Spinal cord (tissue), 9 donors: ENCODE measurements at regions not wholly inside any gene's neighbourhood (a gene's known extent, or its start where the extent isn't known, plus 50 kb on each side); places are given as distances from the start of the nearest gene placed in this dataset.
A peak's percentile ranks its signal among the peaks of the same experiment; 100 is the strongest.

Experiments
- DNase-seq, 6 donors: peaks; one replicate each; pipeline versions ENCODE4 v3.0.0 to v3.0.0-alpha.2; 2013 to 2015; ENCODE audit warnings: low spot score in 6 of 6, low read depth in 4 of 6
- H3K27ac ChIP-seq: one replicate; pipeline ENCODE4 v1.5.1; 2013; ENCODE audit warnings: low read depth, low read length, control low read depth
- H3K27me3 ChIP-seq: one replicate; pipeline ENCODE4 v1.6.1; 2013; ENCODE audit warnings: low read length; ENCODE audit not compliant: control insufficient read depth, insufficient read depth
- H3K36me3 ChIP-seq: one replicate; pipeline ENCODE4 v1.6.1; 2013; ENCODE audit warnings: low read length; ENCODE audit not compliant: control insufficient read depth, insufficient read depth
- H3K4me1 ChIP-seq: one replicate; pipeline ENCODE4 v1.6.1; 2013; ENCODE audit warnings: low read length; ENCODE audit not compliant: control insufficient read depth, insufficient read depth
- H3K4me3 ChIP-seq: one replicate; pipeline ENCODE4 v1.5.1; 2013; ENCODE audit warnings: low read depth, low read length, control low read depth
- H3K9me3 ChIP-seq: one replicate; pipeline ENCODE4 v1.6.1; 2013; ENCODE audit warnings: low read length; ENCODE audit not compliant: control insufficient read depth, insufficient read depth
- WGBS: methylation state at CpG from one replicate; pipeline ENCODE4 v1.1.5; 2013; ENCODE audit warnings: missing lambda C conversion rate; ENCODE audit not compliant: insufficient coverage; 5-methylcytosine and 5-hydroxymethylcytosine counted together
- donor health status: healthy.

DNA sequence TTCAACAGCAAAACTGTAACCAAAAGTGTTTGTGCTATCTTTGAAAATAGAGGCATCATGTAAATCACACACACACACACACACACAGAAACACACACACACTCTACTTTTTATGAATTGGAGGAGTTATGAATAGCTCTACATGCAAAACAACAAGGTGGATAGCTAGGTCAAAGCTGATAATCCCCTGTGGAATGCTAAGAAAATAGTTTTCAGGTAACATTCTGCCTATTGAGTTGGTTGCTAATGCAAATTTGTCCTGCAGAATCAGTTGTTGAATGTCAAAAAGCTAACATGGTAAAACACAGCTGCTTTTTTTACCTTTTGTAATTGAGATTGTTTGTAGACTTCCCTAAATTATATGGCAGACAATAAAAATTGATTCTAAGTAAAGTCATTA, 1658.4 kb upstream of the RAG2 start:
- no peaks in the 10 kb centered on the region for H3K9me3 ChIP-seq
- DNase-seq: no peak
- H3K4me1 ChIP-seq: no peaks in the 10 kb centered on the region
- H3K4me3 ChIP-seq: no peak overlapping the region
- H3K36me3 ChIP-seq: no peaks in the 10 kb centered on the region
- no peaks in the 10 kb centered on the region for H3K27me3 ChIP-seq
- no peak overlapping the region for H3K27ac ChIP-seq

DNA sequence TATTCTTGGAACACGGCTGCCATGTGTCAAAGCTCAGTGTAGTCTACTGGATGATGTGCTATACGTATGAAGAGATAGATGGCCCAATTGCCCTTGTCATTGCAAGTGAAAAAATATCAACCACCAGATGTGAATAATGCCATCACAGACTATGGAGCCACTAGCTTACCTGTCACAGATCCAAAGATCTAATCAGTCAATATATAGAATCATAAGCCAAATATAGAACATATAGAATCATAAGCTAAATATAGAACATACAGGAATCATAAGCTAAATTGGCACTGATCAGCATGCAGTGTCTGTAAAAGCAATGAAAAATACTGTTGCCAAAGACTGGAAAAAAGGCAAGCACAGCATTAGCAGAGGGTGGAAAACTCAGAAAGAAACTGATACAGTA, 1656.9 kb upstream of the RAG2 start:
- 80% methylated on average over 1 of the region's 2 CpGs for WGBS
- DNase-seq: peak in 1 of 6 donors; percentile 44
- Histone ChIP-seq H3K9me3 (no peaks in the 10 kb centered on the region), H3K27ac (no peak overlapping the region), H3K27me3 (no peaks in the 10 kb centered on the region), H3K4me3 (no peak overlapping the region), H3K36me3 (no peaks in the 10 kb centered on the region), H3K4me1 (no peaks in the 10 kb centered on the region)

- Histone ChIP-seq H3K27me3 (no peaks in the 10 kb centered on the region), H3K9me3 (no peaks in the 10 kb centered on the region), H3K4me1 (no peaks in the 10 kb centered on the region), H3K27ac (no peak overlapping the region), H3K4me3 (no peak overlapping the region), H3K36me3 (no peaks in the 10 kb centered on the region)
- peak in 1 of 6 donors; percentile 22 for DNase-seq
These were observed 1654.6 kb upstream of the RAG2 start for GRCh38 chr11:38252620-38253019.

- H3K4me3 ChIP-seq: no peak overlapping the region
- H3K4me1 ChIP-seq: no peaks in the 10 kb centered on the region
- no peak for DNase-seq
- no peaks in the 10 kb centered on the region for H3K9me3 ChIP-seq
- no CpG with 5 or more reads among the region's 1 CpG for WGBS
- no peaks in the 10 kb centered on the region for H3K36me3 ChIP-seq
- no peak overlapping the region for H3K27ac ChIP-seq
- H3K27me3 ChIP-seq: no peaks in the 10 kb centered on the region
These were observed 1648.4 kb upstream of the RAG2 start for GRCh38 chr11:38246451-38246850.

DNA sequence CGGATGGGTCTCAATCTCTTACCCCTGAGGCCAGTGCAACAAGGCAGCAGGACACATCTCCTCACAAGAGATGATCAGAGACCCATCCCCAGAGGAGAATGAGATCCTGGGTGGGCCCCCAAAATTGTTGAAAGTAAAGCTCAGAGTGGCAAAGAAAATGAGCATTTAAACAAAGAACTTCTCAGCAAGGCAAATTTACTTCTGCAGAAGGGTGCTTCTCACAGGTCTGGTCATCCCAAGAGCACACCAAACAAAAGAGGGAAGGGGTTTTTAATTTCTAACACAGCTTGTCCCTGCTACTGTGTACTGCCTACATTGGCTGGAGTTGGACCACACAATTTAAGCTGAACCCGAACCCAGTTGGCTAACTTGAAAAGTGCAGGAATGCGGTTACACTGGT, 1628.6 kb upstream of the RAG2 start:
- WGBS: 97% methylated on average over 3 of the region's 3 CpGs
- Histone ChIP-seq H3K36me3 (no peaks in the 10 kb centered on the region), H3K27me3 (no peaks in the 10 kb centered on the region), H3K9me3 (no peaks in the 10 kb centered on the region), H3K4me1 (no peaks in the 10 kb centered on the region), H3K27ac (no peak overlapping the region), H3K4me3 (no peak overlapping the region)
- no peak for DNase-seq

GRCh38 chr11:38221295-38221694, 1623.3 kb upstream of the RAG2 start:
- Histone ChIP-seq H3K9me3 (no peaks in the 10 kb centered on the region), H3K36me3 (no peaks in the 10 kb centered on the region), H3K4me3 (no peak overlapping the region), H3K4me1 (no peaks in the 10 kb centered on the region), H3K27me3 (no peaks in the 10 kb centered on the region), H3K27ac (no peak overlapping the region)
- no peak for DNase-seq
- 96% methylated on average over 2 of the region's 2 CpGs for WGBS

DNA sequence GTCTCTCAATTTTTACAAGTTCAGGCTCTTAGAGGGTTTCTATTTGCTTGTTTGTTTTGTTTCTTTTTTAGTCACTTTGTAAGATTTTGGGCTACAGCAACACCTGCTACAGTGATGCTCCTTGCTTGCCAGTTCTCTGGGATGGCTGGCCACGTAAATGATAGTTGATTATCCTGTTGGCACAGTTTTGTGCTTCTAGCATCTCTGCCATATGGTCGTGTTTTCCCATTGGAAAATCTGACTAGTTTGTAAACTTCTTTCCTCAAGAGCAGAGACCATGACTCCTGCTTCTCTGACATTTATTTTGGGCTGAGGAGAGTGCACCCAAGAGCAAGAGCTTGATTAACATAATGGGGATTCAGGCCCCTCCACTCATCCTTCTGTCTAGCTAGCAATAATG, 1621.6 kb upstream of the RAG2 start:
- H3K4me1 ChIP-seq: no peaks in the 10 kb centered on the region
- no peaks in the 10 kb centered on the region for H3K36me3 ChIP-seq
- no peaks in the 10 kb centered on the region for H3K9me3 ChIP-seq
- H3K27me3 ChIP-seq: no peaks in the 10 kb centered on the region
- 83% methylated on average over 1 of the region's 2 CpGs for WGBS
- no peak overlapping the region for H3K27ac ChIP-seq
- no peak overlapping the region for H3K4me3 ChIP-seq
- DNase-seq: peak in 2 of 6 donors; percentile 20 to 57

GRCh38 chr11:38208951-38209350, 1610.9 kb upstream of the RAG2 start:
- H3K4me1 ChIP-seq: no peaks in the 10 kb centered on the region
- WGBS: no CpG with 5 or more reads among the region's 2 CpGs
- no peaks in the 10 kb centered on the region for H3K36me3 ChIP-seq
- no peak overlapping the region for H3K27ac ChIP-seq
- H3K4me3 ChIP-seq: no peak overlapping the region
- no peaks in the 10 kb centered on the region for H3K9me3 ChIP-seq
- no peaks in the 10 kb centered on the region for H3K27me3 ChIP-seq
- DNase-seq: no peak

GRCh38 chr11:38206663-38207062, 1608.6 kb upstream of the RAG2 start:
- H3K27me3 ChIP-seq: no peaks in the 10 kb centered on the region
- H3K36me3 ChIP-seq: no peaks in the 10 kb centered on the region
- H3K27ac ChIP-seq: no peak overlapping the region
- H3K4me3 ChIP-seq: no peak overlapping the region
- WGBS: no CpG with 5 or more reads among the region's 2 CpGs
- H3K4me1 ChIP-seq: no peaks in the 10 kb centered on the region
- H3K9me3 ChIP-seq: no peaks in the 10 kb centered on the region
- no peak for DNase-seq

- no peak overlapping the region for H3K27ac ChIP-seq
- H3K27me3 ChIP-seq: no peaks in the 10 kb centered on the region
- 60% methylated on average over 1 of the region's 1 CpG for WGBS
- peak in 2 of 6 donors; percentile 6 to 30 for DNase-seq
- H3K4me1 ChIP-seq: no peaks in the 10 kb centered on the region
- no peaks in the 10 kb centered on the region for H3K36me3 ChIP-seq
- H3K4me3 ChIP-seq: no peak overlapping the region
- no peaks in the 10 kb centered on the region for H3K9me3 ChIP-seq
These were observed 1593.1 kb upstream of the RAG2 start for GRCh38 chr11:38191101-38191500.
